CD4-positive, alpha-beta T cell treated with Interleukin-2 at 100 ng/mL for 4 hours (primary cell): ENCODE measurements at regions not wholly inside any gene's neighbourhood (a gene's known extent, or its start where the extent isn't known, plus 50 kb on each side); places are given as distances from the start of the nearest gene placed in this dataset.

Experiments
- DNase-seq: peaks from one replicate; pipeline ENCODE4 v3.0.0-alpha.2; 2020; ENCODE audit warnings: low spot score

GRCh38 chr4:121277194-121278105 is 103.4 kb downstream of the QRFPR start:
- DNase-seq: no peak

DNA sequence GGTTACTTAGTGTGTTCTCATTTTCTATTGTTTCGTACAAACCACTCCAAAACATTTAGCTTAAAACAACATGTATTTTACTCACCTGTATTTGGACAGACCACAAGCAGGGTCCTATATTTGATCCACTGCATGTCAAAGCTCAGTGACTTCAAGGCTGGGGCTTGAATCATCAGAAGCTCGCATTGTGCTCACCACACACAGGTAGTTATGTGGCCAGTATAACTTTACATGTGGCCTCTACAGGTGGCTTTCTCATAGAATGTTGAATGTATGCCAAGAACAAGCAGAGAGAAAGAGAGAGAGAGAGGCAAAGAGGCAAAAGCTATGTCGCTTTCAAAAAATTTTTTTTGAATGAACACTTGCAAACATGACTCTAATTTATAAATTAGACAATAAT is 107.6 kb downstream of the QRFPR start:
- no peak for DNase-seq

DNA sequence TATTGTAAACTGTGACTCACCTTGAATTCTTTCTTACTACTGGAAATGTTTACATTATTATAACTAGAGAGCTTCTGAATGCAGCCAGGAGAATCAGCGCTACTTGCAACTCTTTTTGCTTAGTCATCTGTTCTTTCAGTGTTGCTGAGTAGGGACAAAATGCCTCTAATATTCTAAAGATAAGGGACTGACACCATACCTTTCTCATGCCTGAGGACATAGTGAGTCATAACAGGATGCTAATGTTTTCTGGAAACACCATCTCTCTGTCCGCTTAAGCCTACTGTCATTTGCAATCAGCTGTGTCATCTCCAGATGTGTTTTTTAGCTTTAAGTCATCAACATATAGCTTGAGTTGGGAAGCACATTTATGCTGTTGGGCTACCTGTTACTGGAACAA is 108.3 kb downstream of the QRFPR start:
- peak; percentile 25 for DNase-seq

GRCh38 chr4:121270389-121270788 is 106.3 kb upstream of the TNIP3 start:
- no peak for DNase-seq

DNA sequence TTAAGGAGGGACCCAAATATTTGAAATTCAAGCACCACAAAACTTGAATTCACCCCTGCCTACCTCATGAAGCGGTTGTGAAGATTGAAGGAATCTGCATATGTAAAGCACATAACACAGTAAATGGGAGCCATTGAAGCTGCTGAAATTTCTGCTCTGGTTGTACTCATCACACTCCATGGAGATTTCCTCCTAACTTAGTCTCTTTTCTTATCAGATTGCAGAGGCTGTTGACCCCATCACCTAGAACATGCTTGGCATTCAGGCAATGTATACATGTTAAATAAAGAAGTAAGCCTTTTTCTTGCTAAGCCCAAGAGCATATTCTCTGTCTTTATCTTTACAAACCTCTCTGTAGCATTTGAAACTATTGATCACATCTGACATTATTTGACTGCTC is 104.9 kb upstream of the TNIP3 start:
- DNase-seq: no peak

DNA sequence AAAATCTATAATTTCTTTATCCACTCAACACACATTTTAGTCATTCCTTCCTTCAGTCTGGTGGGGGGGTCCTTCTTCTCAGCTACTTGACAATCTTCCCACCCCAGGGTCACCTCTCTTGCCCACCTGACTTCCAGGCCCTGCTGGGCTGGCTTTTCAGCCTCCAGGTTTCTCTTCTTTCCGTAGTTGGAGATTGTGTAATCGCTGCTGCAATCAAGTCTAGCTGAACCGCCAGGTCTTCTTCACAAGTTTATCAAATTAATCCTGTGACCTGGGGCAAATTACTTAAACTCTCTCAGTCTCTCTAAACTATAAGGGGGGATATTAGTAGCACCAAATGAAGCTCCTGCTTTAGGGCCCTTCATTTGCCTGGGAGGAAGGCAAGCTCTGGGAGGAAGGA is 102.9 kb upstream of the TNIP3 start:
- no peak for DNase-seq

DNA sequence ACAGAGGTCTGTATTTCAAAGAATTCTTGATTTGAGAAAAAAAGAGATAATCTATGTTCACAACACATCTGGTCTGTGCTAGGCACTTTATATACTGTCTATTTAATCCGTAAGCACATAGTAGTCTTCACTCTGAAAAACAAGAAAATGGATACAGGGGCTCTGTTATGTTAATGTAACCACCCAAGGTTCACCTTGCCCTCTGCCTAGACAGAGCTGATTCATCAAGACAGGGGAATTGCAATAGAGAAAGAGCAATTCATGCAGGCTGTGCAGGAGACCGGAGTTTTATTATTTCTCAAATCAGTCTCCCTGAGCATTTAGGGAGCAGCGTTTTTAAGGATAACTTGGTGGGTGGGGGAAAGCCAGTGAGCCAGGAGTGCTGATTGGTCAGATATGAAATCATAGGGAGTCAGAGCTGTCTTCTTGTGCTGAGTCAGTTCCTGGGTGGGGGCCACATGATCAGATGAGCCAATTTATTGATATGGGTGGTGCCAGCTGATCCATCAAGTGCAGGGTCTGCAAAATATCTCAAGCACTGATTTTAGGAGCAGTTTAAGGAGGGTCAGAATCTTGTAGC is 92.9 kb upstream of the TNIP3 start:
- DNase-seq: peak; percentile 3

GRCh38 chr4:121255986-121256750 is 92.0 kb upstream of the TNIP3 start:
- peak; percentile 80 for DNase-seq

- DNase-seq: peak; percentile 55
Measured at GRCh38 chr4:121253961-121254360, 89.8 kb upstream of the TNIP3 start.

DNA sequence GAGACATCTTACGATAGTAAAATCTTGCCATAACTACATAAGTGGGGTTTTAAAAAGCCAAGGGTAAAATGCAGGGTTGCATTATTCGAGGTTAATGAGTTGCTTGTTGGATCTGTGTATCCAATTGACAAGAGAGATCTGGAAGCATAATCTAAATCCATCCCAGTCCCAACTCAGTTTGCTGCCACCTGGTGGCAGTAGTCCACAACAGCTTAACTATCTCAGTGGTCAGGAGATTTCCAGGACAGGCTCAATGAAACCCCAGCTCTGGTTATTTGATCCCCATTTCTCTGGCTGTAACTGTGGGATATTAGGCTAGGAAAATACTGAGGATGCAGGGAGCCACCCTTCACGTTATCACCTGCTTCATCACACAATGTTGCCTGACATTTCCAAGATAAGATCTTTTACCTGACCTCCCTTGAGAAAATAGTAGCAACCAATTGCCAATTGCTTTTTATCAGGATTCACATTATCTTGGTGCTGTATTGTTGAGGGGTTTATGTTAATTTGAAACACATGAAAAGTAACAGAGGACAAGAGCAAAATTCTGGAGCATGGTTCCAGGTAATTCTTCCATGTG is 88.2 kb upstream of the TNIP3 start:
- peak; percentile 68 for DNase-seq

DNA sequence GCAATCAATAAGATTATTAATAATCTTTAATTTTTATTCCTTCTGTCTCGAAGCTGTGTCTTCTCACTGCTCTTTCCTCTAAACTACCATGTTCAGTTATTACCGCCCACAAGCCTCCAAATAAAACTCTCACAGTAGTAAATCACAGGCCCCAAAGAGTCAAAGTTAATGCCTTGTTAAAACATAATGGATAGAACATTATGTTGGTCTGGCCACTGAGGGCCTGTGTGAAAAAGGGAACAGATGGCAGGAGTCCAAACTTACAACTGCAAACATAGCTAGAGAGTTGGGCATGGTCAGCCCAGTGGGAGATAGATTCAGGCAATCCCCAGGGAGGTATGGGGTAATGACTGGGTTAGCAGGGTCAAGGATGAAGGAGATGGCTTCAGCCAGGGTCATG is 84.6 kb upstream of the TNIP3 start:
- no peak for DNase-seq

DNA sequence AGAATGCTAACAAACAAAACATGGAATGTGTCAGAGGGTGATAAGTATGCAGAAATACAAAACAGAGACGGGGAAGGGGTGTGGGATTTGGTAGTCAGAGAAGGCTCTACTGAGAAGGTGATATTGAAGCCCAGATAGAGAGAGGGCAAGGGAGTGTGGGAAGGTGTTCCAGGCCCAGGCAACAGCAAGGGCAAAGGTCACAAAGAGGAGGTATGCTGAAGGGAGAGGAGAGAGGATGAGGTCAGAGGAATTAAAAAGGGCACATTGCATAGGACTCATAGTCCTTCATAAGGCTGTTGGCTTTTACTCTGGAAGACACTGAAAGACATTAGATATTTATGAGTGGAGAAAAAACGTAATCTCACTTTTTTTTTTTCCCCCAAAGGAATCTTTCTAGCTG is 82.6 kb upstream of the TNIP3 start:
- DNase-seq: no peak

DNA sequence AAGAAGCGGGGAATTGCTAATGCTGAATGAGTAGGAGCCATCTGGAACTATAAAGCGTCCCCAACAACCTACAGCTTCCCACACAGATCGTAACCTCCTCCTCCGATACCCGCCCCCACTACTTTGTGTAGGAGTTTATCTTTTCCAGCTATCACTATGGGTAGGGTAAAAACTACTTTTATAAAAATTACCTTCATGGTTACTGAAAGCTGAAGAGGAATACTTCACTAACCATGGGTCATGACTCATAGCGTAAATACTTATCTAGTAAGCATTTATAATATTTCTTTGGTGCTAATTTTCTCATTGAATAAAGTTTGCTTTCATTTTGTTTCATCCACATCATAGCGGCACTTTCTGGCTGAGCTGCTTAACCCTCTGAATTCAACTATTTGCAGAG is 79.4 kb upstream of the TNIP3 start:
- DNase-seq: peak; percentile 15

DNA sequence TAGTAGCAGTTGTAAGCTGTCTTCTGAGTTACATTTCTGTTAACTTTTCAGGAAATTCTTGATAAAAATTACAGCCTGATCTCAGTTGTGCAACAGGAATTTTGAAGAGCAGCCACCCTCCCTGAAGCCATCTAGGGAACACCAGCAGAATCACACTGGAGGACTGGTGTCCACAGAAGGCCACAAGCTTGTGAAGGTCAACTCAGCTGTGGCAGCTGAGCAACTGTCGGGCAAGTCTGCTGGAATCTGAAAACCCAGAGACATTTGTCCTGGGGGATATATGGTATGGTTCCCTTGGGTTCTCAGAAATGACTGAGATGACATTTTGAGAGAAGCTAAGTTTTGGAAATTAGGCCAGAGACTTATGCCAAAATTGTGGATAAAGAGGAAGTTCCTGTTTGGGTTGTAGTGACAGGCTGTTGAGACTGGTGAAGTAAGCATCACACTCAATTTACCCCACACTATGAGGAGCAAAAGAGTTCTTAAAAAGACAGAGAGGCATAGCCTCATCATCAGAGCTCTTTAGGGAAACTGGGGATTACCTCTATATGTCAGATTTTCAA is 78.1 kb upstream of the TNIP3 start:
- no peak for DNase-seq

GRCh38 chr4:121239951-121240350 is 75.8 kb upstream of the TNIP3 start:
- DNase-seq: no peak

- DNase-seq: no peak
Measured at GRCh38 chr4:121238461-121238860, 74.3 kb upstream of the TNIP3 start.

- no peak for DNase-seq
Measured at GRCh38 chr4:121237069-121237399, 72.9 kb upstream of the TNIP3 start.

DNA sequence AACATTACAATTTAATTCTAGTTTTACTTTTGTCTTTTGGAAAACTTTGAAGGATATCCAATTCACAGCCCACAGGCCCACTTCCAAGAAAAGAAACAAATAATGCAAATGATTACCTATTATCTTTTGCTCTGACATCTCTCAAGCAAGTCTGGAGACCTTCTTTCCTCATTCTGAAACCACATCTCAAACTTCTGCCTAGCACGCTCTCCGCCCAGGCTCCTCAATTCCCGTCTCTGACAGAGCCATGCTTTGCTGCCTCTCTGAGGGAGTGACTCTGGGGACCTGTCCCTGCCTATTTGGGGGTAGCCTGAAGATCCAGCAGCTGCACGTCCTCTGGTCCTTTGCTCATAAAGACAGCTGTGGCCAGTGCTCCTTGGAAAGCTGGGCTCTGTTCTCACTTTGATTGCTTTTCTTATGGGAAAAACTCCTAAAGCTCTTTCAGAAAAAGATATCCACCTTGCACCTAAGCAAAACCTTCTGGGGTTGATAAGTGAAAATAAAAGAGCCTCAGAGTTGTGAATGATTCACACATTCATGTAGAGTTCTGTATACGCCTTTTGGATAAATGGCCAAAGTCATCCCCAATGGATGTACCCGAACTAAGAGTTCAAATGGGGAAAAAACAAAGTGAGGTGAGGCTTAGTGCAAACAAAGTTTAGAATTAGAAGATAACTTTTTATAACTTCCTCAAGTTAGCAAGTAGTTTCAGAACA is 72.4 kb upstream of the TNIP3 start:
- DNase-seq: no peak

- DNase-seq: no peak
Measured at GRCh38 chr4:121233982-121234381, 69.9 kb upstream of the TNIP3 start.

GRCh38 chr4:121229993-121230392 is 65.9 kb upstream of the TNIP3 start:
- DNase-seq: no peak

DNA sequence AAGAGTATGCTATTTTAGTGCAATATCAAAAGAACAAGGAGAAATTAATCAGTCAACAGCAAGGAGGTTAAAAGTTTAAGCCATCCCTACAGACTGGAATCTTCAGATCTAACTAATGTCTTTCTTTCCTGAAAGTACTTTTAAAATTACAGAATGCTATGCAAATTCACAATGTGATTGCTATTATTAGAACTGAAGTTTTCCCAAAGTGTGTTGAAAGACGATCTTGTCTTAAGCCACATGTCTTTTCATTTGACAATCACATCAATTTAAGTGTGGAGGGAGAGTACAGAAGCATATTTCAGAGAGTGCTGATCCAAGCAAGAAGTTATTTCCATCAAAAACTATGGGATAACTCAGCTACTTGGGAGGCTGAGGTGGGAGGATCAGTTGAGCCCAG is 64.7 kb upstream of the TNIP3 start:
- no peak for DNase-seq

DNA sequence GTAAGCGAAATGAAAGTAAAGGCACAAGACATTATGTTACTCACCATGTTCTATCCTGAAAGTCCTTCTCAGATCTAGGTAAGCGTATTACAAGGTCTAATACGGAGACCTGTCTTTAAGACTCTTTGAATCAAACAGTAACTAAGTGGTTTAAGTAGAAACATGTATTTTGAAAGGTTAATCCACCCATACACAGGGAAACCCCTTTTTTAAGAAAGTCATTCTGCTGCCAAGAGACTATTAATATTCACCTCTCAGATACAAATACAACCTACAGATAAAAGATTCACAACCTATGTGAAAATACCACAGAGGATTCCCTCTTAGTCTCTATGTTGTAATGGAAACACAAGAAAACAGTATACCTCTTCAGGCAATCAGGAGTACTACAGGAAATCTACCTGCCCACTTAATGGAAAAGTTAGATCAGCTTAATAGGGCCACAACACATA is 63.2 kb upstream of the TNIP3 start:
- DNase-seq: peak; percentile 42
